K562 (cell line): ENCODE measurements at regions not wholly inside any gene's neighbourhood (a gene's known extent, or its start where the extent isn't known, plus 50 kb on each side); places are given as distances from the start of the nearest gene placed in this dataset.
A peak's percentile ranks its signal among the peaks of the same experiment; 100 is the strongest.

ENCODE experiments used
- CREB1 ChIP-seq, 2 experiments: sonication (generic) in 1 of 2; formaldehyde crosslinking in 1 of 2; IDR thresholded peaks; 2 replicates each; pipeline versions ENCODE4 v1.6.1 to v1.8.0; 2012 to 2022; ENCODE audit warnings: inconsistent platforms in 1 of 2, mild to moderate bottlenecking in 1 of 2, missing genetic modification reagents in 1 of 2, moderate library complexity in 1 of 2
- RBBP5 ChIP-seq: fragments of 200-600 bp; sonication (generic); IDR thresholded peaks from 2 replicates; pipeline ENCODE4 v1.6.1; 2012; ENCODE audit warnings: borderline replicate concordance, mild to moderate bottlenecking, low read length, control low read depth, inconsistent platforms; ENCODE audit not compliant: insufficient read depth, poor library complexity, severe bottlenecking
- ZNF318 ChIP-seq, 2 experiments: fragments of 450-650 bp; IDR thresholded peaks; 2 replicates each; pipeline ENCODE4 v1.6.1; 2016; ENCODE audit warnings: mild to moderate bottlenecking in 2 of 2, borderline replicate concordance in 1 of 2, low read depth in 1 of 2, moderate library complexity in 1 of 2
- ZNF407 ChIP-seq: fragments of 450-650 bp; IDR thresholded peaks from 2 replicates; pipeline ENCODE4 v1.6.1; 2016; ENCODE audit warnings: low read depth

GRCh38 chr22:46035742-46036557 is 59.0 kb upstream of the WNT7B start (continued):
- no peak for TF ChIP-seq ZNF318 (IDR thresholded peaks at IDR 0.05; ENCODE audit: borderline replicate concordance in 1 of 2, low read depth in 1 of 2)
- TF ChIP-seq ZNF407, result no peak
- no peak for TF ChIP-seq RBBP5
- TF ChIP-seq CREB1 (IDR thresholded peaks at IDR 0.05), result peak; percentile 98
- TF ChIP-seq CREB1 (CRISPR knock-in tag; IDR thresholded peaks at IDR 0.05), result peak; percentile 97
